ENCODE measurements at regions not wholly inside any gene's neighbourhood (a gene's known extent, or its start where the extent isn't known, plus 50 kb on each side); places are given as distances from the start of the nearest gene placed in this dataset.
"Not testable (repeated sequence)": the region's sequence is repeated elsewhere in the genome, so short reads cannot be mapped to it uniquely, and the experiment has no call there.

- no peak for DNase-seq
Observed at GRCh38 chr1:47688461-47689296, 250.8 kb downstream of the FOXD2 start.

DNA sequence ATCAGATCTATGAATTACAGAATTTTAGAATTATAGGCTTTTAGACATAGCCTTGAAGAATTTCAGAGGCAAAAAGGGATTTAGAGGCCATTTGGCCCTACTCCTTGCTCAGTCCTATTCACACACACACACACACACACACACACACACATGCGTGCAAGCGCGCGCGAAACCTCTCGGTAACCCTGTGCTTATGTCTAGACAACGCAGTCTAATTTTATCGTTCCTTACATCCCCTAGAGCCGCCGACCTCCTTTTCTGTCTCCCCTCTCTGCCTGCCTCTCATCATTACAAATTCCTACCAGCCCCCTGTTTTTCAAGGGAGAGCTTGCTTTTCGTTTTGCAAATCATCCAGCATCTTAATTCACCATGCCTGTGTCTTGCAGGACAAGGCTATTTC, 252.1 kb downstream of the FOXD2 start:
- DNase-seq: no peak

- no peak for DNase-seq
Observed at GRCh38 chr1:47690341-47691250, 252.8 kb downstream of the FOXD2 start.

GRCh38 chr1:47691293-47691692, 253.4 kb downstream of the FOXD2 start:
- not testable (repeated sequence) for DNase-seq

GRCh38 chr1:47692196-47692595, 254.4 kb downstream of the FOXD2 start:
- DNase-seq: no peak

DNA sequence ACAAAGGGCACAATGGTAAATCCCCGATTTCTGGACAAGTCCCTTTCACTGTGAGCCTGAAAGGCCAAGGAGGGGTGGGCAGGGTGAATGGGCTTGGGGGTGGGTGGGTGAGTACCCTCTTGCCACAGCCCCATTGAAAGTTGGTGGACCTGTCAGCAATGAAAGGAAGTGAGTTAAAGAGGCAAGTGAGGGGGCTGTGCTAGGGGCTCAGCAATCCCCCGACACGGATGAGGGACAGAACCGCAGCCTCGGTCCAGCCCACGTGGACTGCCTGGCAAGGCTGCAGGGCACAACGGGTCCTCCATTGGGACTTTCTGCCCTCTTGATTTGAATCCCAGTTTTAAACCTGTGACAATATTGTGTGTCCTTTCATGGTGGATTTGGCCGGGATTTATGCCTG, 255.3 kb downstream of the FOXD2 start:
- DNase-seq: no peak

- no peak for DNase-seq
Observed at GRCh38 chr1:47694011-47694890, 256.4 kb downstream of the FOXD2 start.

GRCh38 chr1:47696404-47696736, 258.5 kb downstream of the FOXD2 start:
- DNase-seq: no peak

DNA sequence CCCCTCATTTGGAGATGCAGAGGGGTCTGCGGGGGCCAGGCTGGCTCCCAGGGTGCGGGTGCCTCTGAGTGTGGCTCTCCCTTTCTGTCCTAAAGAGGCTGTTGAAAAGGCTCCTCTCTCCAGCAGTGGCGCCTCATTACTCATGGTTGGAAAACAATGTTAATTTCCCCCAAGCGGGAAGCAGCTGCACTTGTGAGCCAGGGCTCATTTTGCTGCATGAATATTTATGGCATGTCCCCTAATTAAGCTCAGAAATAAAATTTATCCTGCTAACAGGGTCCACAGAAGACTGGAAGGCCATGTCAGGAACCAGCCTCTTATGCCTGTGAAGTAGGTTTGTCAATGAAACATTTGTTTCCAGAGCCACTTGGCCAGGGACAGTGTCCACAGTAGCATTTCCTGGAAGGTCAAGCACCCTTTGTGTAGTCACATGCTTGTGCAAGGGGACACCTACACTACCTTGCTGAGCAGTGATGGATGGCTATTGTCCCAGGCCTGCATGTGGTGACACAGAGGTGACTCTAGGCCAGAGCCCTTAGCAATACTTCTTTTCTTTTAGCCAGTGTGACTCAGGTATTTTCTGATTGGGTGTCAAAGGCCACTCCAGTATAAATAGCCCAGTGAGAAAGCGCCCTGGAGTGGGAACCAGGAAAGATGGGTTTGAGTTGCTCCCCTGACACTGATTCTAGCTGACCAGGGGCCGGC, 259.0 kb downstream of the FOXD2 start:
- no peak for DNase-seq

DNA sequence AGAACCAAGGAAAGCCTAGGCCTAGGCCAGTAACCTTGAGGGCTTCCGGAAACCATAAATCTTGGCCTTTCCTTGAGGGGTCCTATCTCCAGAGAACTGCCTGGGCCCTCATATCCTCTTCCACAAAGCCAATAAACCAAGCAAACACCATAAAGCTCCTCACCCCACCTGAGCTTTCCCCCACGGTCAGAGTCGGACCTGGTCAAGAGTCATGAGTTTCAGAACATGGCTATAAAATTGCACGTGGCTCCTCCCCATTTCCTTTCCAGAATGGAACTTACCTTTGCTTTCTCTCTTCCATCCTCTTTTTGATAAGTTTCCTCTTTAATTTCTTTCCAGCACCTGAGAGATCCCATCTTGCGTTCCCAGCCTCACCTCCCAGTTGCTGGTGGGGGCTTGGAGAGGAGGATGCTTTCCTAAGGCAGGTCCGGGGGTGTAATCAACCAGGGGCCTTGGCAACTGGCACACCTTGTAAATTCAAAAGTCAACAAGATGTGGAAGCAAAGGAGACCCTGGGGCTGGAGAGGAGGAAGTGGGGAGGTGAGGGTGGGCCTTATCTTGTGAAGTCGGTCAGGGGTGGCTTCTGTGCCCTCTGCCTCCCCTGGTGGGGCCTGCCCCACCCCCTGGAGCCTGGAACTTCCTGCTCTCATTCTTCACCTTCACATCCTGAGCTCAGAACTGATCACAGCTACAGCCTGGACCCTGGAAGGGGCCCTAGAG, 259.9 kb downstream of the FOXD2 start:
- DNase-seq: no peak

DNA sequence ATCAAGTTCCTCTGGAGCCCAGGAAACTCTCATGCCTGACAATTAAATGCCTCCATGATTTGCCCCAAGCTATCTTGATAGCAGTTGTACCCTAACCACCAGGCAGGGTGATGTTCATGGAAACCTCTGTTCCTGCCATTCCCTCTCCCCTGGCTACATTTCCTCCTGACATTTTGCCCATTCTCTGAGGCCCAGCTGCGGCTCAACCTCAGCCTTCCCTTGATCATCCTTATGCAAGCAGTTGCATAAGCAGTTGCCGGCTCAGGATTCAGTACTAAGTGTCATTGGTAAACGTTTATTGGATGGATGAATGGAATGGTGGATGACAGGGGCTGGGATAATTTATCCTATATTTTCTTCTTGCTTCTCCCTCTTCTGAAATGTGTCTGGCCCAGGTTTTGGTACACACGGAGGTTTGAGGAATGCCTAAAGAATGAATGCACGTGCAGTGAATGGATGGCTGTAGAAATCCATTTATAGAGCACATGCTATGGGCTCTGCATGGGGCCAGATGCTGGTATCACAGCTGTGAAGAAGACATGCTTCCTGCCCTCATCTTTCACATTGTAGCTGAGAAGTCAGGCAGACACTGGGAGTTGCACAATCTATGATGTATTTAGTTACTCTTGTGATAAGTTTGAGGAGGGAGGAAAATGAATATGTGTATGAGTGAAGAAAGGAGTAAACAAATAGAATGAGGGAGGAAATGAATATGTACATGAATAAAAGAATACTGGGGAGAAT, 261.8 kb downstream of the FOXD2 start:
- DNase-seq: no peak

GRCh38 chr1:47701283-47701682, 263.4 kb downstream of the FOXD2 start:
- DNase-seq: no peak

DNA sequence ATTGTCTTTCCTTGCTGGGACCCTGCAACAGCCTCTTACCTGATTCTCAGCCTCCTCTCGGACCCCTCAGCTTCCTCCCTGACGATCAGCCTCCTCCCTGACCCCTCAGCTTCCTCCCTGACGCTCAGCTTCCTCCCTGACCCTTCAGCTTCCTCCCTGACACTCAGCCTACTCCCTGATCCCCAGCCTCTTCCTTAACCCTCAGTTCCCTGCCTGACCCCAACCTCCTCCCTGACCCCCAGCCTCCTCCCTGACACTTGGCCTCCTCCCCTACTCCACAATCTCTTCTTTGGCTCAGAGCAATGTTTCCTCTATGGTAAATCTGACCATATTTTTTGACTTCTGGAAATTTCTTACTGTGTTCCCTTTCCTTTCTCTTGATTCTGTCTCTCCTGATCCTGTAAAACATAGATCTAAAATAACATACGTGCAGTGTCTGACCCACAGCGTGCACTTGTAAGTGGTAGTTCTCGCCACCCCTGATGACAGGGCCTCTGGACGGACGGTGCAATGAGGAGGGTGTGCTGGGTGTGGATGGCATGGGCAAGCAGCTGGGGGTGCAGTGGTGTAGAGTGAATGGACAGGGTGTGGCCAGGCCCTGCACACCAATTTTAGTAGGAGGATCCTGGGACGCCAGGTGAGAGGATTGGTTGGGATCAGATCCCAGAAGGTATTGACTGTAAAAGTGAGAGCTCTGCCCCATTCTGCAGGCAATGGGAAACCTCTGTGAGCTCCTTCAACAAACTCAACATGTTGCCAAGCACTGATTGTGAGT, 264.1 kb downstream of the FOXD2 start:
- DNase-seq: no peak

DNA sequence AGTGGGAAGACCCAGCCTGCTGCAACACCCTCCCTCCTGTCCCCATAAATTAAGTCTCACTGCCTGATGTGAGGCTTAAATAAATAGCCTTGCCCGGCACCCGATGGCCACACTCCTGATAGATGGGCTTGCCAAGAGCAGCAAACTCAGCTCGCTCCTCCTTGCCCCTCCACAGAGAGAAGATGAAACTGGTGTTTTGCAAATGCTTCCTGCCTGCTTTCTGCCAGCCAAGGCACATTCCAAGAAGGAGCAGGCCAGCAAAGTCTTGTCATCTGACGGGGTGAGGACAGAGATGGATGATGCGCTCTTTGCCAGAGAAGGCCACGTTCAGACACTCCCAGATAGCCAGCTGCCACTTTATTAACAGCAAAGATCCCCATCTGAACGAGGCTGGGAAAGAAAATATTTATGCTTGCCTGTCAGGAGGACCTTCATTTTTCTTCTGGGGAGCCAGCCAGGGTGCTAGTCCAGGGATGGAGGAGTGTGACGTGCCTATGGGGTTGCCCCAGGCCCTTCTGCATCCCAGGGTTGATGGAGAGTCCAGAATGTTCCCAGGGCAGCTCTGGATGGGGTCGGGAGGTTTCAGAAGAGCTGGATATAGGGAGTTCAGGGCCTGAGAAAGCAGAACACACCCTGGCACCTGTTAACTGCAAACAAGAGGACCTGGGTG, 265.4 kb downstream of the FOXD2 start:
- no peak for DNase-seq

DNA sequence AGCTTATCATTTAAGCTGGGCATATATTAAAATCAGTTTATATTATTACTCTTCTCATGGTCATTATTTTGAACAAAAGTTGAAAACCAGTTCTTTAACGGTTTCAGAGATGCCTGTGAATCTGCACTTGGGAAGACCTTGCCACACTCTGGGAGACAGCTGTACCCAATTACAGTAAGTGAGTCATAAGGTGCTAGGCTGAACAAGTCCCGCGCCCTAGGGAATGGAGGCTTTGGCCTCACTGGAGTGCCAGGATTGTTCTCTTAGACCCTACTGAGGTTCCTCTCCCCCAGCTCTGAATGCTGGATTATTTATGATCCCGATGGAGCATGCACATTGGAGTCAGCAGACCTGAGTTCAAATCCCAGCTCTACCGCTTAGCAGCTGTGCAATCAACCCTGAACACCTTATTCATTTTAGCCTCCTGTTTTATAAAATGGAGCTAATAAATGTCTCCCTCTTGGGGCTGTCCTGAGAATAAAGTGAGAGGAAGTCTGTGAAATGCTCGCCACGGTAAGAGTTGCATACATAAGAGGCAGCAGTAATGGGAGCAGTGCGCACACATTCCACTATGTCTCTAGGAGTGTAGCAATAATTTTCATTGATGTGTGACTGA, 266.2 kb downstream of the FOXD2 start:
- DNase-seq: no peak

DNA sequence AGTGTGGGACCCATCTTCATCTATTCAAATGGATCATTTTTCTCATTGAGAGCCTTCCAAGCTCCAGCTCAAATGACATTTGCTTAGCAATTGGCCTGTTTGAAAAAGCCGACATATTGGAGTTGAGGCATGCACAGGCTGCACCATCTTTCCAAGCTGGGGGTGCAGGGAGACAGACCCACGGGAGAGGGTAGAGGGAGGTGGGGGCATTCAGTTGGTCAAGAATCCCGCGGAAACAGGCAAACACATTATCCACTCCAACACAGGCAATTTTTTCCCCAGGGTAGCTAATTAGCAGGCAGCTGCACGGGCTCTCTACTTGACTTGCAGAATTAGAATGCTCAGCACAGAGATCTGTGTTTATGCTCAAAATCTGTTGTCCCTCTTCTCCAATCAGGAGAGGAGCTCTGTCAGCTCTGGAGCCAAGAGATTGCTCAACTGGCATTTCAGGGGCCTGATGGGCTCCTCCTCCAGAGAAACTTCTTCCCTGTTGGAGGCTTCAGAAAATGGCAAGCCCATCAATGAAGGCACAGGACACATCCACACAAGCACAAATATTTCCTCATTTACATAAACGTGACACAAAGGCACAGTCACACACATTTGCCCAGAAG, 267.8 kb downstream of the FOXD2 start:
- no peak for DNase-seq

DNA sequence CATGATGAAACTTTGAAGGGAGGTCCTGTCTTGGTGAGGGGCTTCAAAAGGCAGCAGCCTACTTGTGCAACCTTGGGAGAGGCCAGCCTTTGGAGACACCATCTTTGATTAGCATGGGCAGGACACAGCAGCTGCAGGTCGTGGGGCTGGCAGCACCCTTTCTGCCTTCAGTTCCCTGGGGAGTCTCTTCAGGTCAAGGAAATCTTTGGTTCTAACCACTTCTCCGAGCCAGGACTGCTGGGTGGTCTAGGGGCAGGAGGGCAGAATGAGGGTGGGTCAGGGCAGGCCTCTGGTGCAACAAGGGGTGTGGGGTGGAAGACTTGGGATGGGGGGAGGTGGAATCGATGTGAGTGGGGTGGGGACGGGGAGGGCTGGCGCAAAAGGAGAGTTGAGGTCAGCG, 269.7 kb downstream of the FOXD2 start:
- DNase-seq: no peak

DNA sequence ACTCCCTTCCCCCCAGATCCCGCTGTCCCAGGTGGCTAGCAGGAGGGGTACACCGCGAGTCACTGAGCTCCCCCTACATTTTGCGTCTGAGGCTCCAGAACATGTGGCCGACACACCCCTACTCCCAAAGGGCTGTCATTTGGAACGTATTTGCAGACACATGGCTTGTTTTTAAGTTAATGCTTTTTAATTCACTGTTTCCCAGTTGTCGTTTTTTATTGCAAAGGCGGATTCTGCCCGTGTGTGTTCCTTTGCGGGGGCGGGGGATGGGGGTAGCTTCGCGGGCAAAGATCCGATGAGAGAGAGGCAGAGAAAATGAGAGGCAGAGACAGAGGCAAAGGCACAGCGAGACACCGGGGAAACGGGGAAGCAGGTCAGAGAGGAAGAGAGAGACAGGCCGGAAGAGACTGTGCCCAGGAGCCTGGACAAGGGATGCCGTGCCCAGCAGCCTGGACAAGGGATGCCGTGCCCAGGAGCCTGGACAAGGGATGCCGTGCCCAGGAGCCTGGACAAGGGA, 270.2 kb downstream of the FOXD2 start:
- DNase-seq: no peak

- DNase-seq: no peak
Observed at GRCh38 chr1:47708658-47709018, 270.8 kb downstream of the FOXD2 start.

Data from CD4-positive, alpha-beta T cell treated with Interleukin-17A for 1 hour (primary cell).